ENCODE measurements at regions not wholly inside any gene's neighbourhood (a gene's known extent, or its start where the extent isn't known, plus 50 kb on each side); places are given as distances from the start of the nearest gene placed in this dataset.

DNA sequence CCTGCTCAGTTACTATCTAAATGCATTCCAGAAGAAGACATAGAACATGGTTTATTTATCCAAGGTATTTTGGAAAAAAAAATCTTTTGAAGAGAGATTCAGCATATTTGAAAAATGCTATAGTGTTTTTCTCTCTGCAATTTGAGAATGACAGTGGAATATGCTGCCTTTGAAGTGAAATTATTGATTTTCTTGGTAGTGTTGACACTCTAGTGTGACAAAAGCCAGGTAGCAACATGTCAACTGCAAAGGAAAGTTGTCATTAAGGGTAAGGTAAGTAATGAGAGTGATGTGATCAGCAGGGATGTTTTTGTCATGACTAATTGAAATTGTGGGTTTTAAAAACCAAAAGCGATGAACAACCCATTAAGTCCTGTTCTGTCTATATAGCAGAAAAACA, 1387.1 kb upstream of the TMEFF2 start:
- DNase-seq: no peak

DNA sequence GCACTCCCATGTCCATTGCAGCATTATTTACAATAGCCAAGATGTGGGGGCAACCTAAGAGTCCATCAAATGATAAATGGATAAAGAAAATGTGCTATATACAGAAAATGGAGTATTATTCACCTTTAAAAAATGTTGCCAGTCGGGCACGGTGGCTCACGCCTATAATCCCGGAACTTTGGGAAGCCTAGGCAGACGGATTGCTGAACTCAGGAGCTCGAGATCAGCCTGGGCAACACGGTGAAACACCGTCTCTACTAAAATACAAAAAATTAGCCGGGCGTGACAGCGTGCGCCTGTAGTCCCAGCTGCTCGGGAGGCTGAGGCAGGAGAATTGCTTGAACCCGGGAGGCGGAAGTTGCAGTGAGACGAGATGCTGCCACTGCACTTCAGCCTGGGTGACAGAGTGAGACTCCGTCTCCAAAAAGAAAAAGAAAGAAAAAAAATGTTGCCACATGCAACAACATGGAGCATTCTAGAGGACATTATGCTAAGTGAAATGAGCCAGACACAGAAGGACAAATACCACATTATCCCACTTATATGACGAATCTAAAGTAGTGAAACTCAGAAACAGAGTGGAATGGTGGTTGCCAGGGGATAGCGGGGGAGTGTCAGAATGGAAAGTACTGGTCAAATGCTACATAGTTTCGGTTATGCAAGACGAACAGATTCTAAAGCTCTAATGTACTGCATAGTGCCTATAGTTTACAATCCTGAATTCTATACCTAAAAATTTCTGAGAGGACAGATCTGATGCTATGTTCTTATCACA, 1385.6 kb upstream of the TMEFF2 start:
- DNase-seq: no peak

DNA sequence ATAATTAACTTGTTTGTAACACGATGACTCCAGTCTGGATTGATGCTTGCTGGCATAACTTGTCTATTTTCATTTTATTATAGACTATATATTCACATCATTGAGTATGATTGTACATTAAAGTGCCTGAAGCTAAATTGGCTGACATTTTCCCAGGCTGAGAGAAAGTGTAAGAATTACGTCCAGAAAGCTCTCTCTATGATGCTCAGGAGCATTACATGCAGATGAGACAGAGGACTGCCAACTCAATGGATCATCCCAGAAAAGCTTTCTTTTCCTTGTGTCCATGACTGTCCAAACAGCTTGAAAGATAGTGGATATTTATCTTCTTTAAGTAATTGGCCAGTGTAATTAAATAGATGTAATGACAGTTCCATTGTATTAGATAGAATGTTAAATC, 1372.2 kb upstream of the TMEFF2 start:
- no peak for DNase-seq

DNA sequence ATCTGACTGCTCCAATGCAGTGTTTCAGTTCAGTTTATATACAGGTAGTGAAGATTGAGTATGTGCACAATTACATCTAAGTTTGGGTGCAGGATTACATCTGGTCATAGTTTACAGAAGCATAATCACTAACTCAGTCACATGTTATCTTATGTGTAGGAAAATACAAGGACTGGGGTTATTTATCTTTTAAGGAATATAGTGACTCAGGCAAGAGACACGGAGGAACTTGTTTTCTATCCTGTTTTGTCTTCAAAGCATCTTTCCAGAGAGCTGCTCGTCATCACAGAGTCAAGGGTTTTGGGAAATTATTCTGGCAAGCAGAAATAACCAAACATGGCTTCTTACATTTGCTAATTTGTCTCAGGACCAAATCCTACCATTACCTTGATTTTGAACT, 1371.5 kb upstream of the TMEFF2 start:
- DNase-seq: no peak

DNA sequence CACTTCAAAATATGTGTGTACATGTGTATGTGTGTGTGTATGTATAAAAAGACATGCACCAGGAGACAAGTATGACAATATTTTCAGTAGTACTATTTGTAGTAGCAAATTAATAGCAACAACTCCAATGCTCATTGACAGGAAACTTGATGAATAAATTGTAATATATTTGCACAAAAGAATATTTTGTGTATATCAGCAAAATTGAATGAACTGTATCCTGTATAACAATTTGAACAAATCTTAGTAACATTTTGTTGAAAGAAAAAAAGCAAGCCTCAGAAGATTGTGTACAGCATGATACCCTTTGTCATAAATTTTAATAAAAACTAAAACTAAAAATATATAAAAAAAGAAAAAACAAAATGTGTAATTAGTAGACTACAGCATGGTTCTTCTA, 1367.3 kb upstream of the TMEFF2 start:
- no peak for DNase-seq

DNA sequence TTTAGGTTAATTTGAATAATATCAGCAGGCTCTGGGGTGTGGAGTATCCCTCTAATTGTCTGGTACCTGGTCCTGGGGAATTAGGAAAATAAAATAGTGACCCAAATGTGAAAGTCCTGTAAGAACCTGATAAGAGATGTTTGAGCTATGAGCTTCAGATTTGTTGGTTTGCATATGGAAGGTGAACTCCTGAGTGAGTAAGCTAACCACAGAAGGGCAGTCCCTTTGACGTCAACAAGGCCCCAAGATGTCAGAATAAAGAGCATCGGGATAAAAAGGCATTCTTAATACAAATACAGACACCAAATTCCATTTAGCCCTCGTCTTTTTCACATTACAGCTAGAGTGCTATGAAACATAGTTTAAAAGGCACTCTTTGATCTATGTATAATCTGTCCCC, 1366.3 kb upstream of the TMEFF2 start:
- DNase-seq: no peak

DNA sequence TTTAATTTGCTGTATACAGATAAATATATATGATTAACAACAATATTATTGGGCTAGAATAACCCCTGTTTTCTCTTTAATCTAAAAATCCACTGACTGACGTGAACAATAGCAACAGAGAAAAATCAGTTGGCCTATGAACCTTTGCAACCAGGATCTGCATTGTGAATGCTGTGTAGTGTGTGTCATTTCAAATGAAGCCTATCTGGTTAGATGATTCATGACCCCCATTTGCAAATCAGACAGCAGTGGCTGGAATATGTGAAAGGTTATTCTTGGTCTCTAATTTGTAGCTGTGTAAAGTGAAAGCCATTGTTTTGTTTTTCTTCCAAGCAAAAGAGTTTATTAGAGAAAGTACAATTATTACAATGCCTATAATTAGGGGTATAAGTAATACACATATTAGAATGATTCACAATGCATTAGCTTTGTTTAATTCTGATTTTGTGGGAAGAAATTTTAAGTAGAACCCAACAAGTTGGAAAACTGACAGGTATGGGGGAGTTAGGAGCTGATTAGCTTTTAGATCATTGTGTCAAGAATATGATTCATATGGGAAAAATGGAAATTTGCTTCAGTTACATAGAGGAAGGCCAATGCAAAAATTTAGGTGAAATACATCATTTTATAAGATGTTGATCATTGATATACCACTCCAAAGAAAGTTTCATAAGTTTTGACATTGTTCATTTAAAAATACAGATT, 1362.2 kb upstream of the TMEFF2 start:
- no peak for DNase-seq

DNA sequence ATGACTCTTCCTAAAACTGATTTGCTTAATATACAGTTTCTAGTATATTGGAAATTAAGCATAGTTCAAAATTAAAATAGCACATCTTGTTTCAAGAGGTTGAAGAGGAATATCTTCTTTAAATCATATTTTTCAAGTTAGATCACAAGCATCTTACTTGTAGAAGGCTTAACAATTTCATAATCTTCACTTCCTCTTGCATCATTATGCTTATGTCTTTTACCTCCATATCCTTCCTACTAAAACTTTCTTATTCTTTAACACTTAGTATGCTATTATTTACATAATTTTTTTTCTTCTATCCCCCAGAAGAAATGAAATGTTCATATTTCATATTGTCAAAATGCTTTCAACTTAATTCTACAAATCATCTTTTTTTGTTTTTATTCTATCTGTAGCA, 1354.9 kb upstream of the TMEFF2 start:
- no peak for DNase-seq

DNA sequence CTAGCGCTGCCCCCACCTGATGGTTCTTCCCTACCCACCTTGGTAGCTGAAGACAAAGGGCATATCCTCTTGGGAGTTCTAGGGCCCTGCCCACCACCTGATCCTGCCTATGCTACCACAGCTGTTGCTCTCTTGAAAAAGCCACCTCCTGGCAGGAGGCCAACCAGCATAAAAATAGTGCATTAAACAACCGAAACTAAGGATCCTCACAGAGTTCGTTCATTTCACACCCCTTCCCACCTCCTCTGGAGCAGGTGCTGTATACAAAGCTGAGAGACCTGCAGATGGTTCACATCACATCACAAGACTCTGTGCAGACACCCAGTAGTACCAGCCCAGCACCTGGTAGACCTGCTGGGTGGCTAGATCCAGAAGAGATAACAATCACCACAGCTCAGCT, 1348.0 kb upstream of the TMEFF2 start:
- DNase-seq: no peak

DNA sequence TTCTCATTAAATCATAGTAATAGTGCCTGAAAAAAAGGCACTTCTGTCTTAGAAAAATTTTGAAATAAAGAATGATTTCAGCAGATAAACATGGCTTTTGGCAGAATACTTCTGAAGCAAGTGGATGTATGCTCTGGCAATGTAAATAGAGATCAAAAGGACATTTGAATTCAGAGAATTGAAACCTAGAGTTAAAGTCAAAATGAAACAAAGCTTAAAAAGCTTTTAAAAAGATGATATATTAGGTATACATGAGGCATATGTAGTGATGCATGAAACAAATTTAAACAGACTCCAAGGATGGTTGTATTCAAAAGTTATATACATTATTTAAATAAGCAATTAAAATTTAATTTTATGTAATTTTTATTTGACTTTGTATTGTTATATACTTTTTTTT, 1344.5 kb upstream of the TMEFF2 start:
- DNase-seq: no peak

DNA sequence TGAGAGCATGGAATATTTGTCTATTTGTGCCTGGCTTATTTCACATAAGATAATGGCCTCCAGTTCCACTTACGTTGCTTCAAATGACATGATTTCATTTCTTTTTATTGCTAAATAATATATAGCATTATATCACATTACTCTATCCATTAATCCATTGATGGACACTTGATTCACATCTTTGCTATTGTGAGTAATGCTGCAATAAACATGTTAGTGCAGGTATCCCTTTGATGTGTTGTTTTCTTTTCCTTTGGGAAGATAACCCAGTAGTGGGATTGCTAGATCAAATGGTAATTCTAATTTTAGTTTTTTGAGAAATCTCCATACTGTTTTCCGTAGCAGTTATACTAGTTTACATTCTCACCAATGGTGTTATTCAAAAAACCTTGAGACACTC, 1343.3 kb upstream of the TMEFF2 start:
- DNase-seq: no peak

DNA sequence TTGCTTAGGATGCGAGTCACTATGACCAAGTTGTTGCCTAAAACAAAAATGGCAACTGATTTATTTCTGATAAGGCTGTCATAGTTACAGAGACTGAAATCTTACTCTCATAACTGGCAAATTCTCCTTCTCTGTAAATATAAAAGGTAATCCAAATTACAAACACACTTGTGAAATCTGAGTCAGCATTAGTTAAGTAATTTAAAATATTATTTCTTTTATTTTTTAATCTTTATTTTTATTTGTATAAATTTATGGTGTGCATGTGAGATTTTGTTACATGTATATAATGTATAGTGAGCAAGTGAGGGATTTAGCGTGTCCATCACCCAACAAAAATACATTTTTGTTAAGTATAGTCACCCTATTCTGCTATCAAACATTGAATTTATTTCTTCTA, 1342.8 kb upstream of the TMEFF2 start:
- DNase-seq: no peak

DNA sequence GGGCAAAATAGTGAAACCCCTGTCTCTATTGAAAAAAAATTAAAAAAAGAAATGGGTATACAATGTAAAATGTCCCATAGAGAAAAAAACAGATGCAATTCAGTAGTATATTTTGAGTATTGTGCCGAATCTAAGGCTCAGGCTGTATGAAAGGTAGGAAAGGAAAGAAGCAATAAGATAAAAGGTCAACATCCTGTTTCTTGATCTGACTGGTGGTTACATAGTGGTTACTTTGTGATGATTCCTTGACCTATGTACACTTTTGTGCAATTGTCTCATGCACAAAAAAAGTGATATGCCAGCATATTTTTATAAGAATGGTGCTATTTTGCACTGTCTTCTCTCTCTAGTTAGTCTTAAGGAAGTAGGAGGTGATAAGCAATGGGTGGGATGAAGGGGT, 1333.7 kb upstream of the TMEFF2 start:
- no peak for DNase-seq

DNA sequence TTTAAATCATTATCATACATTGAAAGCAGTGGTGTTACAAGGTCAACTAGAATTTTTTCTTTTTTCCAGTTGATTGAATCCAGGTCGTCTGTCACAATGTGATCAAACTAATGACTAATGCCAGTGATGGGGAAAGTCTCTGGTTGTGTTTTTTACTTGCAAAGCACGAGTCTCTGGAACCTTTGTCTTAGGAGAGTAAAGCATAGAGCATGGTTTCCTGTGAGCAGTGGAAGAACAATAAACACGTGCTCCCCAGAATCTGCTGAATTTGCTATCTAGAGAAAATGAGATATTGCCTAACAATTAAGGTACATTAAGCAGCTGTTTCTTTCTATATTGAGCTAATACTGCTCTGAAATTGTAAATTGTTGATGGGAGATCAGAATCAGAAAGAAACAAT, 1332.4 kb upstream of the TMEFF2 start:
- no peak for DNase-seq

DNA sequence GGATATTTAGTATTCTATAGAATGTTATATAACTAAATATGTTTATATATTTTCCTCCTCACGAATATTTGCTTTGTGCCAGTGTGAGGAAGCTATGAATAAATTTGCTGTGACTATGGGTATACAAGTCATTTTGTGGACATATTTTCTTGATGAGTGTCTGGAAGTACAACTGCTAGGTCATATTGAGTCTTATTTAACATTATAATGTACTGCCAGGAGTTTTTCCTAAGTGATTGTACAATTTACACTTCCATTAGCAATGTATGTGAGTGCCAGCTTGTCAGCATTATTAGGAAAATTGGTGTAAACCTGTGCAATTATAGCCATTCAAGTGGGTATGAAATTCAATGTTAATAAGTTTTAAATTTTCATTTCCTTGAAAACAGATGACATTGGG, 1328.9 kb upstream of the TMEFF2 start:
- no peak for DNase-seq

DNA sequence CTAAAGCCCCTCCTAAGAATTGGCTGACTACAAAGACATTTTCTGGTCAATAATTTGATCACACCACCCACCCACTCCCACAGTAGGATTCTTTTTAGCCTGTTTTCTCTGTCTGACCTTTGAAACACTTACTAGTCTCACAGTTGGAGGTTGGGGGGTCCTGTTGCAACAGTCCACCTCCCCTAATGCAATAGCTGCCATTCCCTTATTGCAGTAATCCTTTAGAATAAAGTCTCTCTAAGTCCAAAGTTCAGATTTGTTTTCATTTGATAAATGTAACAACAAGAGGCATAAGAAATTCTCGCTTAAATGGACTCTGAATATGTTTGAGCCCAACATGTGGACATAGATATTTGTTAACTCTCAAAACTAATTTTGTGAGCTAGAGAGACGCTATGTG, 1326.8 kb upstream of the TMEFF2 start:
- DNase-seq: no peak

DNA sequence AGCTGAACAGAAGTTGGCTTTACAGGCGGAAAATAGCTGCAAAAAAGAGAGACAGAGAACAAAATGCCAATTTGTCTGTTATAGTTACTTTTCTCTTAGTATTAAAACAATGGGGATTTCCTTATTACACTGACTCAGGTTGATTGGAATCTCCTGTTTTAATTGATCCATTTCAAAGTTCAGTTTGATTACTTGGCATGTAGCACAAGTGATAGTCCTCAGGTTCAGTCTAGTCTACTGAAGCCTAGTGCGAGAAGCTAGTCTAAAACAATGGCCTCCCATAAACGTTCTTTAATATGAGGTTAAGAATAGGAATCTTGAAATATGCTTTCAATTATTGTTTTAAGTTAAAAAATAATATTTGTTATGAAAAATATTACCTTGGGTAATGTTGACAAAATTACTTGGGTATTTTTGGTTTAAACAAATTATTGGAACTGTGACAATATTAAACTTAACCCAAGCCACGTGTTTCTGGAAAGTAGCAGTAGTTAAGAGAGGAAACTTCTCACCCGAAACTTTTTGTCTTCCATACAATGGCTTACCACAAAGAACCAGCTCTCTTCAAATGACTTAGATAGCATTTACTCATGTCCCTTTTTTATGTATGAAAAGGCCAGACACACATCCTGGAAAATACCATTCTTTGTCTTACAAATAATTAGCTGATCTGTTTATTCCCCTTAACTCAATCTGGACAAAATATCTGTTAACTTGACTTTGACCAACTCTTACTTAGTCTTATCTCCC, 1326.2 kb upstream of the TMEFF2 start:
- no peak for DNase-seq

DNA sequence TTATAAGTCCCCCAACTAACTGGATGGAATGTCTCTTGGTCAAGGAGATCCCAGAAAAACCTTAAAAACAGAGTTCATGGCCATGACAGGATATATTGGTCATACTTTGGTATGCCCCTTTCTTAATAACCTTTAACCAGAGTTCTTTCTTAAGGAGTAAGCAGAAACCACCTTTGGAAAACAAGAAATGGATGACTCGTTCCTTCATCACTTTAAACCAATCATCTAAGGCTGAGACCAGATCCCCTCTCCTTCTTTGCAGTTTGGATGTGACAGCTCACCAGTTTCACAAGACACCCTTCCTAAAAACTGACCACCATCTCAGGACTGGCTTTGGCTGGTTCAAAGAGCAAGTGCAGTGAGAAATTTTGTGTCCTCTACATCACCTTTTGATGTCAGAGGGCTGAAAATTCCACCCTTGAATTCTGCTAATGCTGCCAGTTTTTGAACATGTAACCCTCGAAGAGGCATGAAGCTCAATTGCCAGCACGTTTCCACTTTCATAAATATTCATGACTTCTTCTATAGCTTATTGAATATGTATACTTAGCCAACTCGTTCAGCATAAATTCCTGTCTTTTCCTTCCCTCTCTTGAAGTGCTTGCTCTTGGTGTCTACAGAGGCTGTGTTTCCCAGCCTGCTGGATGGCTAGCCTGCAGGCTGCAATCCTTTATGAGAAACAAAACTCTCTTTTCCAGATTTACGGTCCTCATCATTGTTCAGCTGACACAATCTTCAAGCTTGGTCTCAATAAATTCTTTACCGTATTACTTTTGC, 1323.5 kb upstream of the TMEFF2 start:
- DNase-seq: no peak

DNA sequence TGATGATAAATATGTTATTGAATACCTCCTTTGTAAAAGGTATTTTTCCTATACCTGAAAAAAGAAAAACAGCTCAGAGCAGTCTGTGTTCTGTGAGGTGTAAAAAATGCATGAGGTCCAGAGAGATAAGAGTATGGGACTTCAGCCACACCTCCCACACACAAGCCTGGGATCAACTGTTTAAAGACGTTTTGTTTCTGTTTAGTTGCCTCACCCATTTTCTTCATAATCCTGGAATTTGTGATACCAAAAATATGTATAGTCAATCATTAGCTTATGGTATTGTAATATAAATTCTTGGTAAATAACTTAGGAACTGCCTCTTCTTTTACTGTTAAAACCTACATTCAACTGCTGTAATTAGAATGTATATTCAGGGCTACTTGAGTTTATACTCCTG, 1322.9 kb upstream of the TMEFF2 start:
- DNase-seq: no peak

DNA sequence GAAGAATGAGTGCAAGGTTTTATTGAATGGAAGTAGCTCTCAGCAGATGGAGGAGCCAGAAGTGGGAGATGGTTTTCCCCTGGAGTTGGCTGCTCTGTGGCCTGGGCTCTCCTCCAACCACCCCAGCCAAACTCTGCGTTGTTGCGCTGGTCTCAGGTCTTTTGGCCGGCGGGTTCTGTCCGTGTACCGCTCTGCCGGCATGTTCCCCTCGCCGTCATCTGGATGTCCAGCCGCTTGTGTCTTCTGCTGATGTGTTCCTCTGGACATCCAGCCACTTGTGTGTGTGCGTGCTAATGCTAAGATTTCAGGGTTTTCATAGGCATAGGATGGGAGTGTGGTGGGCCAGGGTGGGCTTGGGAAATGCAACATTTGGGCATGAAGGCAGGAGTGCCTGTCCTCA, 1311.3 kb upstream of the TMEFF2 start:
- DNase-seq: no peak

DNA sequence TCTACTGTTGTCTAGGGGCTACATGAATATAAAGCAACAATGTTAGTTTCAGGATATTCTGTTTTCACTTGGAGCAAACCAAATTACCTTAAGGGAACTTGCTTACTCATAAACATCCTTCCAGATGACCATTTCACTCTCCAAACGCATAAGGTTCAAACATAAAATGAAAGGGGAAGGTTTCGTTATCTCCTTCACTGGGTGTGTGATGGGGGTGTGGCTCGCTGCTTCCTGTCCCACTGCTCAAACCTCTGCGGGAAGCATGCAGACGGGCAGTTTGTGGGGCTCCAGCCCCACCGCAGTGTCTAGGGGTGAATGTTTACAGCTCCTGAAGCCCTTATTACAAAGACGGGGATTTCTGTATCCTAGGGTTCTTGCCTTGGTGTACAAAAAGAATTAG, 1310.9 kb upstream of the TMEFF2 start:
- DNase-seq: no peak

DNA sequence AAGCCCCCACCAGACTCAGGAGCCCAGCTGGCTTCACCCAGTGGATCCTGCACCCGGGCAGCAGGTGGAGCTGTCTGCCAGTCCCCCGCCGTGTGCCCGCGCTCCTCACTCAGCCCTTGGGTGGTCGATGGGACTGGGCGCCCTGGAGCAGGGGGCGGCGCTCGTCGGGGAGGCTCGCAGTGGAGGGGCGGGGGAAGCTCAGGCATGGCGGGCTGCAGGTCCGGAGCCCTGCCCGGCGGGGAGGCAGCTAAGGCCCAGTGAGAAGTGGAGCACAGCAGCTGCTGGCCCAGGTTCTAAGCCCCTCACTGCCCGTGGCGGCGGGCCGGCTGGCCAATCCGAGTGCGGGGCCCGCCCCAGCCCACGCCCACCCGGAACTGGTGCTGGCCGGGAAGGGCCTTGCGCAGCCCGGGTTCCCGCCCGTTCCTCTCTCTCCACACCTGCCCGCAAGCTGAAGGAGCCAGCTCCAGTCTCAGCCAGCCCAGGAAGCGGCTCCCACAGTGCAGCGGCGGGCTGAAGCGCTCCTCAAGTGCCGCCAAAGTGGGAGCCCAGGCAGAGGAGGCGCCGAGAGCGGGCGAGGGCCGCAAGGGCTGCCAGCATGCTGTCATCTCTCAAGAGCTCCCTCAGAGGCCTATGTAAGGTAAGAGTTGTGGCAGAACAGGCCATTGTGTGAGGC, 1307.8 kb upstream of the TMEFF2 start:
- no peak for DNase-seq

DNA sequence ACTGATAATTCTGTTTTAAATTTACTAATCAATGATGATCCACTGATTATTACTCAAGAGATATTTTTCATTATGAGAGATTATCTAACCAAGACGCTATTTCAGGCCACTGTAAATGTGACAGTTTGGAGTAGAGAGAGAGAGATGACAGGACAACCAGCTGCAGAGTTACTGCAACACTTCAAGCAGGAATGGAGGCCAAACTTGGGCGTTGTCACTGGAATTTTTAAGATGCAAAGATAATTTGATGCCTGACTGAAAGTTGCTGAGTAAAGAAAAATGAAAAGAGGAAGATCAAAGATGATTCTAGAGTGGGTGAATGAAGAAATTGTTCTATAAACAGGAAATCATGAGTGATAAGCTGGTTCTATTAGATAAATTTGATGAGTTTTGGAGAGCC, 1302.1 kb upstream of the TMEFF2 start:
- no peak for DNase-seq

Measured in stimulated activated CD4-positive, alpha-beta T cell treated with anti-CD3 and anti-CD28 coated beads, Interleukin-4, amount 100 ng/mL, for 1 hour (primary cell).